Ishikawa (cell line): ENCODE measurements at regions not wholly inside any gene's neighbourhood (a gene's known extent, or its start where the extent isn't known, plus 50 kb on each side); places are given as distances from the start of the nearest gene placed in this dataset.

Experiments used
- CEBPB ChIP-seq: IDR thresholded peaks from 2 replicates; pipeline ENCODE4 v1.6.1; 2012
- CREB1 ChIP-seq: IDR thresholded peaks from 2 replicates; pipeline ENCODE4 v1.6.1; 2012; ENCODE audit warnings: low read depth
- EGR1 ChIP-seq: IDR thresholded peaks from 2 replicates; pipeline ENCODE4 v1.6.1; 2012
- EP300 ChIP-seq: IDR thresholded peaks from 2 replicates; pipeline ENCODE4 v1.6.1; 2012; ENCODE audit warnings: borderline replicate concordance
- FOXM1 ChIP-seq: IDR thresholded peaks from 2 replicates; pipeline ENCODE4 v1.6.1; 2012; ENCODE audit warnings: low read depth, borderline replicate concordance
- MAX ChIP-seq: IDR thresholded peaks from 2 replicates; pipeline ENCODE4 v1.6.1; 2012
- NFIC ChIP-seq: IDR thresholded peaks from 2 replicates; pipeline ENCODE4 v1.6.1; 2012
- RAD21 ChIP-seq: IDR thresholded peaks from 2 replicates; pipeline ENCODE4 v1.6.1; 2012; ENCODE audit warnings: low read depth
- TAF1 ChIP-seq: IDR thresholded peaks from 2 replicates; pipeline ENCODE4 v1.6.1; 2012; ENCODE audit warnings: low read depth, mild to moderate bottlenecking
- TCF12 ChIP-seq: IDR thresholded peaks from 2 replicates; pipeline ENCODE4 v1.6.1; 2012; ENCODE audit warnings: low read depth
- TEAD4 ChIP-seq: IDR thresholded peaks from 2 replicates; pipeline ENCODE4 v1.6.1; 2012
- USF1 ChIP-seq: IDR thresholded peaks from 2 replicates; pipeline ENCODE4 v1.6.1; 2012
- YY1 ChIP-seq: IDR thresholded peaks from 2 replicates; pipeline ENCODE4 v1.6.1; 2012; ENCODE audit warnings: low read depth
- ZBTB7A ChIP-seq: IDR thresholded peaks from 2 replicates; pipeline ENCODE4 v1.6.1; 2012; ENCODE audit warnings: low read depth
- TF ChIP-seq, protein P1 (sequence below): IDR thresholded peaks from 2 replicates; pipeline ENCODE4 v1.6.1; 2012; ENCODE audit warnings: low read depth, mild to moderate bottlenecking

- no peak for TF ChIP-seq CEBPB
Measured at GRCh38 chr5:174622067-174622466, 102.3 kb upstream of the MSX2 start.

DNA sequence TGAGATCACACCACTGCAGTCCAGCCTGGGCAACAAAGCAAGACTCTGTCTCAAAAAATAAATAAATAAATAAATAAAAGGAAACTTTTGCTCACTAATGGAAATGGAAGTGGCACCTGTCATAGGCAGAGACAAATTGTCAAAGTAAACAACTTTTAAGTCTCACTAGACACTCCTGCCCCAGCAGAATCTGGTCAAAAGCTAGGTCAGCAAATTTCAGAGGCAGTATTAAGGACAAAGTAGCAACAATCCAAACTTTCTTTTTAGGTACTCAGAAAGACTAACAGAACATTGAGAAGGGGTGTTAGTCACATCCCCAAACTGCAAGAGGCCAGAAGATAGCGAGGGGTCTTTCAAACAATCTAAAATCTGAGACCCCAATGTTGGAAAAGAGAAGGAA lies 101.4 kb upstream of the MSX2 start:
- TF ChIP-seq NFIC (no peak), CREB1 (no peak)

DNA sequence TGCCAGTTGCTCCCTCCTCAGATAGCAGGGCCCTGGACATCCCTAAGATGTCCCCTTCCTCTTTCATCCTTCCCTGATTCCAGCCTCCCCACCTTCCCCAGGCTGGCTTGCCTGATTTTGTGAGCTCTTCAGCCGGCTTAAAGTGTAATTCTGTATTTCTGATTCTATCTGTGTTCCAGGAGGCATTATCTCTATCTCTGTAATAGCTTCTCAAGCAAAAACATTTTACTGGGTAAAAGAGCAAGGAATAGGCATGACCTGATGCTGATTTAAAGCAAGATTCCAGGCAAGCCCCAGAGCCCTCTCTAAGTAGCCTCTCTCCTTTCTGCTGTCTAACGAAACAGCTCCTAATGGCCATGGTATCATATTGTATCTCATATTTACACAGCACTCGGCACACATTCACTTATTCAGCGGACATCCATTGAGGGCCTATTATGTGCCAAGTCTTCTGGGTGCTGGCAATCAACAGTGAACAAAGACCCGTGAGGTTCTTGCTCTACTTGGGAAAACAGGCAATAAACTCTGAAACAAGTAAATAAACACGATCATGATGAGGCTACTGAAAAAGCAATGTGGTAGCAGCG lies 100.9 kb upstream of the MSX2 start:
- no peak for TF ChIP-seq USF1
- TF ChIP-seq EP300 = no peak
- no peak for TF ChIP-seq CEBPB
- TF ChIP-seq MAX = no peak

DNA sequence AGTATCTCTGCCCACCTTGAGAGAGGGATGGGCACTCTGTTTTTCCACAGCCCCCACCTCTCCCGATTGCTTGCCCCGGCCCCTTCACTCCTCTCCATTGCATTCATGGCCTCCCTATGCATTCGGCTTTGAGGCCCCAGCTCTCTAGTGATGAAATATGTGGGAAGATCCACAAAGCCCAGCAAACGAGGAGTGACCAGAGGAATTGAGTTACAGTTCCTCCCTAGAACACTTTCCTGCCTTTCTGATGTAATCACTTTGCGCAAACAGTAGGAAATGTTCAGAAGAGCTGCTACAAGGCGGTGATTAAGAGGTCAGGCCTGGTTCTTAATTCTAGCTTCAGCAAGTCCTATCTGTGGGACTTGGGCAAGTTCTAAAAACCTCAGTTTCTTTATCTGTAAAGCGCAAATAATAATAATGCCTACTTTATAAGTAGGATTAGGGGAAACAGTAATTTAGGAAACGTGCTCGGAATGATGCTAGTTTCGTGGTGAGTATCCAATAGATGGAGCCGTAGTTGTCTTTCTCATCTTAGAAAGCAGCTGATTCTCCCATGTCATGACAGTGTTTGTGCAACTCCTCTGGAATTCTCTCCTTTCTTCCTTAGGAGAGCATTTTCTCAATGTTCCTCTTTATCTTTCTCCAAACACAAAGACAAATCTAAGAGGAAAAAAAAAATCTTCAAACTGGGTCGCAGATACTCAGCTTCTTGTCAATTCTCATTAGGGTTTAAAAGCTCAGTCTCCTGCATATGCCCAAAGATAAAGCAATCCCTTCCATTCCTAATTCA lies 99.5 kb upstream of the MSX2 start:
- TF ChIP-seq USF1 (no peak), EGR1 (no peak), NFIC (no peak), RAD21 (no peak), TEAD4 (no peak), TCF12 (no peak), MAX (no peak), ZBTB7A (no peak), CREB1 (no peak), CEBPB (no peak), TAF1 (no peak), FOXM1 (no peak), EP300 (no peak)

DNA sequence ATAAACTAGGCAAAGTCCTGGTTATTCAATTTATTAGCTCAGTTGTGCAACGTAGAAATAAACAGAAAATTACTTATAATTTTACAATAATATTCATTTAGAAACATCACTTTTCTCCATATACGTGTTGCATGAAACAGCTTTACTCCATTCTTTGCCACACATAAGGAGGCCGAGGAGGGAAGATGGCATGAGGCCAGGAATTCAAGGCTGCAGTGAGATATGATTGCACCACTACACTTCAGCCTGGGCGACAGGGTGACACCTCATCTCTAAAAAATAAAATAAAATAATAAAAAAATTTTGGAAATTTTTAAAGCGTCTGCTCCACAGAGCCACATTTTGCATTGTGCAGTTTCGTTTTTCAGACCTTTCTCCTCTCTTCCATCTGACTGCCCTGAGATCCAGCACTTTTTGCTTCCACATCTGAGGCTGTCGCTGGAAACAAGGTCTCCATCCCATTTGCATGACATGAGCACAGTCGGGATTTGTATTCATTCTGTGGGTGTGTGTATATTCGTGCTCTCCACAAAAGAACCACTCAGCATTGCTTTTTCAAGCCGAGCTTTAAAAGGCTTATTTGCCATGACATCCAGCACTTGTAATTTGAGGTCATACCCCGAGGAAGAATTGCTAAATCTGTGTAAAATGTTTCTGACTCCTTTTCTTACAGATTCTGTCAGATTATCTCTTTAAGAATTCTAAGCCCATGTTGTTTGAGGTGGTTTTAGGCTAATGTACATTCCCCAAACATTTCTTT lies 98.6 kb upstream of the MSX2 start:
- TF ChIP-seq CEBPB (no peak), EGR1 (no peak), TAF1 (no peak), EP300 (no peak)
- TF ChIP-seq, protein P1, sequence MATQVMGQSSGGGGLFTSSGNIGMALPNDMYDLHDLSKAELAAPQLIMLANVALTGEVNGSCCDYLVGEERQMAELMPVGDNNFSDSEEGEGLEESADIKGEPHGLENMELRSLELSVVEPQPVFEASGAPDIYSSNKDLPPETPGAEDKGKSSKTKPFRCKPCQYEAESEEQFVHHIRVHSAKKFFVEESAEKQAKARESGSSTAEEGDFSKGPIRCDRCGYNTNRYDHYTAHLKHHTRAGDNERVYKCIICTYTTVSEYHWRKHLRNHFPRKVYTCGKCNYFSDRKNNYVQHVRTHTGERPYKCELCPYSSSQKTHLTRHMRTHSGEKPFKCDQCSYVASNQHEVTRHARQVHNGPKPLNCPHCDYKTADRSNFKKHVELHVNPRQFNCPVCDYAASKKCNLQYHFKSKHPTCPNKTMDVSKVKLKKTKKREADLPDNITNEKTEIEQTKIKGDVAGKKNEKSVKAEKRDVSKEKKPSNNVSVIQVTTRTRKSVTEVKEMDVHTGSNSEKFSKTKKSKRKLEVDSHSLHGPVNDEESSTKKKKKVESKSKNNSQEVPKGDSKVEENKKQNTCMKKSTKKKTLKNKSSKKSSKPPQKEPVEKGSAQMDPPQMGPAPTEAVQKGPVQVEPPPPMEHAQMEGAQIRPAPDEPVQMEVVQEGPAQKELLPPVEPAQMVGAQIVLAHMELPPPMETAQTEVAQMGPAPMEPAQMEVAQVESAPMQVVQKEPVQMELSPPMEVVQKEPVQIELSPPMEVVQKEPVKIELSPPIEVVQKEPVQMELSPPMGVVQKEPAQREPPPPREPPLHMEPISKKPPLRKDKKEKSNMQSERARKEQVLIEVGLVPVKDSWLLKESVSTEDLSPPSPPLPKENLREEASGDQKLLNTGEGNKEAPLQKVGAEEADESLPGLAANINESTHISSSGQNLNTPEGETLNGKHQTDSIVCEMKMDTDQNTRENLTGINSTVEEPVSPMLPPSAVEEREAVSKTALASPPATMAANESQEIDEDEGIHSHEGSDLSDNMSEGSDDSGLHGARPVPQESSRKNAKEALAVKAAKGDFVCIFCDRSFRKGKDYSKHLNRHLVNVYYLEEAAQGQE = no peak

- TF ChIP-seq CREB1 (no peak), TCF12 (no peak)
Measured at GRCh38 chr5:174626369-174626920, 97.9 kb upstream of the MSX2 start.

DNA sequence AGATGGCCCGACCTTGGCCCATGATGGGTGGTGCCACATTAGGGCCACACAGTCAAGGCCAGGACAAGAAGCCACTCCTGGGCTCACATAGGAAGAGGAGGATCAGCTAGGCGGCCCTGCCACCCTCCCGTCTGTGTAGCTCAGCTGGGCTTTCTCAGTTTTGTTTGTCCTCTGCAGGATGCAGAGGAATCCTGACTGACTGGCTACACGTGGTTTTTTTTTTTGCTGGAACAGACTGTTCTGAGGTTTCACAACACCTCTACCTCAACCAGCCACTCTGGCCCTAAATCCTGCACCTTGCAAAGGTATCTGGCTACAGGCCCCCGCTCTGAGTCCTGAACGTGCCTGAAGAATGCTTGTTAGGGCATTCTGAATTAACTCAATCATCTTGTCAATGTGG lies 88.3 kb upstream of the MSX2 start:
- TF ChIP-seq EGR1 (no peak), FOXM1 (no peak), USF1 (no peak), MAX (no peak), YY1 (no peak)

- TF ChIP-seq ZBTB7A (no peak), EP300 (no peak), TAF1 (no peak), TEAD4 (no peak), FOXM1 (no peak)
- TF ChIP-seq, protein P1 = no peak
Measured at GRCh38 chr5:174642816-174643405, 81.5 kb upstream of the MSX2 start.
